ENCODE measurements at regions not wholly inside any gene's neighbourhood (a gene's known extent, or its start where the extent isn't known, plus 50 kb on each side); places are given as distances from the start of the nearest gene placed in this dataset.

DNA sequence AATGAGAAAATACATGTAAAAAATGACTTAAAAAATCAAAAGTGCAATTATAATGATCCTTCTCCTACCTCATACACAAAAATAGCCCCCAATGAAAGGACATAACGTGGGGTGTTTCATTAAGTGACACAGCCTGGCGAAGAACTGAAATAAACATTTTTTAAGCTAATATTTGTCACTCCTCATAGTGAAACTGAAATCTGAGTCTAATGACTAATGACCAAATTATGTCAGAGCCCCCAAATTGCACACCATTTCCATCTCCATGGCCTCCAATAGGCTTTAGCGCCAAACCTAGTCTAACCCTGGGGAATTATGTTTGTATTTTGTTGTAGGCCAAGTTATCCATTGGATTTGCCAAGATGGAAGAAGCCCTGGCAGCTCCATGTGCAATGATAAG lies 119.1 kb downstream of the WT1 start:
- FAIRE-seq (no peak), DNase-seq (ENCODE audit: low spot score) (no peak)

DNA sequence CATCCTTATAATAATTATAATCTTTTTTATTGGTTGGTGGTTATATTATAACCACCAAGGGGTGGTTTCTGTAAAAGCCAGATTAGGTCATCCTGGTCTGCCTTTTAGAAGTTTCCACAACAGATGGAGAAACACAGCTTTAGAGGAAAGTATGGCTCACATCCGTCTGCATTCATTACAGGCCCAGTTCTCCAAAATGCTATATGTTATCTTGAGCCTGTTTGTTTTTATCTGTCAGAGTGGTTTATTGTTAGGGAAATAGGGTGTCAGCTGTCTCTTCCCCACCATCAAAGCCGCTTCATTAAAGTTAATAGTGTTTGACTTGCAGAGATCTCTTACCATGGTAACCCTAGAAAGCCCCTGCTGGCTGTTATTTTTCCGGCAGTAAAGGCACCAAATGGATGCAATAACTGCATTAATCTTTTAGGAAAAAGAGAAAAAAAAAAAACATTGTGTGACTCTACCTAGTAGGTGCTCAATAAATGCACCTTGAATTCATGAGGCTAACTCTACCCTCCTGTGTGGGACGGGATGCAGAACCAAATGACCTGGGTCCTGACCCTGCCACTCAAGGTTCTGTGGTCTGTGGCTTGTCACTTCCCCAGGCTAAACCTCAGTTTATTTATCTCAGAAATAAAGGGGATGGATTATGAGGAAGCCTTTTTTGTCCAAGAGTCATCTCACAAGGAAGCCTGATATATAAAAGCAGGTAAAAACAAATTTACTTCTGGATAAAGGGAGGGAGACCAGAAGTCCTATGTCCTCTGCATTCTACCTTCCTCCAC lies 118.3 kb downstream of the WT1 start:
- FAIRE-seq: no peak
- no peak for DNase-seq (ENCODE audit: low spot score)

DNA sequence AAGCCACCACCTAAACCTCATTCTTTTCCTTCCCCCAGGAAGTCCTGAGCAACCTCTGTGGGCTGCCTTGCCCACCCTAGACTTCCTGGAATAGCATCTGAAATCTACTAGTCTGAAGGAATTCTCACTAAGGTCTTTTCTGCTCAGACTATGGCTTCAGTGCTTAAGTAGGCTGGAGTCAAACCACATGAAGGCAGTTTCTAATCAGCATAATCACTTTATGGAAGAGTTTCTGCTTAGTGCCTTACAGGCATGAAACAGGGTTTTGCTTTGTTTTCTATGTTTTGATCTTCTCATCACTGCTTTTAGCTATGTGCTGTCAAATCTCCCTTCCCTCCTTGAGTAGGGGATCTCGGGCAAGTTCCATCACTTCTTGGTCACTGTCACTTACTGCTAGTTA lies 117.7 kb downstream of the WT1 start:
- DNase-seq (ENCODE audit: low spot score) (no peak), FAIRE-seq (no peak)

DNA sequence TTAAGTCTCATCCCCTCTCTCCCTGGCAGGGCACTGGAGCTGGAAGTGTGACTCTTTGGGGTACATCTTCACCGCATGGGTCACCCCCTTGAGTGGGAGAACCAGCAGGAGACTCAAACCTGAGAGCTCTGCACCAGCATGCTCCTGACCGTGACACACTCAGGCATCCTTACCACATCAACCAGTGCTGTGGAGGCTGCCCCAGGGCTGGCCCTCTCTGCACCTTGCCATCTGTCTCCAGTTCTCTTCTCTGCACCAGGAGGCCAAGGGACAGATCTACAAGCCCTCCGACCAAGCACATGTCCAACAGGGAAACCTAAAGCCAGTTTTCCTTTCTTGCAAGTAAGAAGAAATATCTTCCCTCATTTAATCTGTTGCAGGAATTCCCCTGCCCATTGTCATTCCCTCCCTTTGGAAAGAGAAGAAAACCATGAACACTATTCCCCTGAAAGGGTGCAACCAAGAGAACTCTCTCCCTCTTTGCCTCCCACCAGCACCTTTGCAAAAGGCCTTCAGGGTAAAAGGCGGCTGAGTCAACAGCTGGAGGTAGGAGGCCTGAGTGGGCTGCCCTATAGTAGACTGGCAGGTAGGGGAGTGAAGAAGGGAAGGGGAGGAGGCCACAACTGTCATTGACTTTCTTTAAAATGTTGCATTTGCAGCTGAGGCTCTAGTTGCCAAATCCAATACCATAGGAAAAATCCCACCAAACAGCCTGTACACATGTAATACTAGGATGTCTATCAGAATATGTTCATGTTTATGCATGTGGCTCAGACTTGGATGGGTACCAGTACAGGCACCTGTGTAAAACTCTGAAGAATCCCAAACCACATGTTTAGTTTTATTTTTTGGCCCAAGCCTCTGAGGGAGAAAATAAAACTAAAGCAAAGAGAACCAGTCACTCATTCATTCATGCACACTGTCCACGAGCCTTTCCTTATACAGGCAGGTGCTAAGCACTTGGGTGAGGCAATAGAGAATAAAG lies 117.0 kb downstream of the WT1 start:
- no peak for DNase-seq (ENCODE audit: low spot score)

DNA sequence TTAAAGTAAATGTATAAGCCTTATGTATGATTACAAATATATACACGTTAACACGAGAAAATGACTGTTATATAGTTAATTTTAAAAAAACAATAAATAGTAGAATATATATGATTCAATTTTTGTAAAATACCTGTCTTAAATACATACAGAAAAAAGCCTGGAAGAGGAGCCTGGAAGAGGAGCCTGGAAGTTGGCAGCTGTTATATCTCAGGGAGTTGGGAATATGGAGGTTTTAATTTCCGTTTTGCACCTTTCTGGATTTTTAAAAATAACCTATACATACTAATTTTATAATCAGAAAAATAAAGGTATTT lies 111.6 kb downstream of the WT1 start:
- DNase-seq (ENCODE audit: low spot score): no peak
- FAIRE-seq: no peak

More for the DNA sequence above, 117.0 kb downstream of the WT1 start:
- no peak for FAIRE-seq

DNA sequence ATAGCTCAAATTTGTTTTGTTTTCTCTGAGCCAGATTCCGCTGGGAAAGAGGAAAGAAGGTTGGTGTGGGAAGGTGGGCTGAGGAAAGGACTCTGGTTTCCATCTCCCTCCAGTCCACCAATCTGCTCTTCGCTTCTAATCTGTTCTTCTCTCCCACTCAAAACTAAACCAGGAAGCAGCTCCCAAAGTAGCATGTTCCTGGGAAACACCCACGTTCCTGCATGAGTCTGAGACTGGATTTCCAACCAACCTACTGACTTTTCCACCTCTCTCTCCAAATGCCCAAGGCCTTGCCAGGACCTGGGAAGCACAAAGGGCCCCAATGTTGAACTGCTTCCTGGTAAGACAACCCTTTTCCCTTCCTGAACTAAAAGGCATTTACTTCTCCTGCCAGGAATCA lies 110.2 kb downstream of the WT1 start:
- DNase-seq (ENCODE audit: low spot score) (no peak), FAIRE-seq (no peak)

DNA sequence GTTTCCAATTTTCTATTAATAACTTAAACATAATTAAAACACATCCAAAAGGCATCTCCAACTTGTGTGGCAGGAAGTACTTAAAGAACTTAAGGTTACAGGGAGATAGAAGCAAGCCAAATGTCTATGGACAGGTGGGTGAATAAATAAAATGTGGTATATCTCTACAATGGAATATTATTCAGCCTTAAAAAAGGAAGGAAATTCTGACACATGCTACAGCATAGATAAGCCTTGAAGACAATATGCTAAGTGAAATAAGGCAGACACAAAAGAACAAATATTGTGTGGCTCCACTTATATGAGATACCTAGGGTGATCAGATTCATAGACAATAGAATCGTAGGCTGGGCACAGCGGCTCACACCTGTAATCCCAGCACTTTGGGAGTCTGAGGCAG lies 109.6 kb downstream of the WT1 start:
- no peak for DNase-seq (ENCODE audit: low spot score)
- FAIRE-seq: no peak

DNA sequence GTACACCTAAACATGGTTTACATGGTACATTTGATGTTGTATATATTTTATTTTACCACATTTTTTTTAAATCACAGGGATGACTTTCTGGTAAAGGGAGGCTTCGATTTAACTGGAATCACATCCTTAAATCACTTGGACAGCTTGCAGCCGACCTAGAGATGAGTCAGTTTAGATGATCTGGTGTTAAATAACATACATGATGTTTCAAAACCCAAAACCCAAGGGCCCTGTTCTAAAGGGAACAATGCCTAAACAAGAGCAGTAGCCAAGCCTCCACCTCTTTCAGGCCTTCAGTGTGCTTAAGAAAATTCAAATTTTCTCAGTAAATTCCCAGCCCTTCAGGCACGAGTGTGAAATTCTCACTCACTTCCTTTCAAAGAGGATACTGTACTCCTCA lies 108.8 kb downstream of the WT1 start:
- FAIRE-seq: no peak
- no peak for DNase-seq (ENCODE audit: low spot score)

DNA sequence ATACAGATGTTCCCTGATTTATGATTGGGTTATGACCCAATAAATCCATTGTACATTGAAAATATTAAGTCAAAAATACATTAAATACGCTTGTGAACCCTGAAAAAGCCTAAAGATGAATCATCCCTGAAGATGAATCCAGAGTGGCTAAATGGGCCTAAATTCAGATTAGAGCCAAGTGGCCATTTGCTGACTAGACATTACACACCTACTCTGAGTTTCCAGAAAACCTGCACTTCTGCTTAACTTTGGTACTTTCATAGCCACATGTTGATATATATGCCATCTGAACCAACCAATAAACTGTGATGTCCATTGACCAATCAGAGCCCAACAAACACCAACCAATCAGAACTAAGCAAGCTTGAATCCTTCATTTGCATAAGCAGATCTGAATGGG lies 106.9 kb downstream of the WT1 start:
- no peak for FAIRE-seq
- DNase-seq (ENCODE audit: low spot score): no peak

DNA sequence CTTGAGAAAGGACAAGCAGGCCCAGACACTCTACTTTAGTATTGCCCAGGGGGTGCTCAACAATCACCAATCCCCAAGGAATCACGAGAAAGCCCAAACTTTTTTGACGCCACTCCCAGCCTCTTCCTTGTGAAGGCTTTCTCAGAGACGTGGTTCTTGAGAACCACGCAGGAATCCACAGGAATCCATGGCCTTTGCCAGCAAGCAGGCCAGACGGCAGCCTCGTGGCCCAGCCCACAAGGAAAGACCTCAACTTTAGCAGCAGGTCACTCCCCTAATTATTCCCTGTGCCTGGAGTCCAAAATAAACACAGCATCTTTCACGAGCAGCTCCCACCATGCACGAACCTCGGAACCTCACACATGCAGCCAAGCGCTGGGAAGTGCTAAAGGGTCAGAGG lies 104.2 kb downstream of the WT1 start:
- FAIRE-seq (no peak), DNase-seq (ENCODE audit: low spot score) (no peak)

DNA sequence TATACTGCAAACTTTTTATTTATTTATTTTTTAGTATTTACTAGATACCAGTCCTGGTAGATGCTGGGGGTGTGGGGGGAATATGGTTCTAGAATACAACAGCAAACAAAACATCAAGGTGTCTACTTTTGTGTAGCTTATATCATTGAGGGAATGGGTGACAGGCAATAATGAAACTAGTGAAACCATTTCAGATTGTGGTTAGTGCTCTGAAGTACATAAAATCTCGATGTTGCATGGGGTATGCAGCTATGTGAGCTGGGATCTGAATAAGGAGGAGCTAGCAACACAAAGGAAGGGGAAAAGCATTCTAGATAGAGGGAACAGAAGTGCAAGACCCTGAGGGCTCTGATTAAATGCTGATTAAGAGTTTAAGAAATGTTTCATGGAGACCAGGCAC lies 103.5 kb downstream of the WT1 start:
- DNase-seq (ENCODE audit: low spot score) (no peak), FAIRE-seq (no peak)

DNA sequence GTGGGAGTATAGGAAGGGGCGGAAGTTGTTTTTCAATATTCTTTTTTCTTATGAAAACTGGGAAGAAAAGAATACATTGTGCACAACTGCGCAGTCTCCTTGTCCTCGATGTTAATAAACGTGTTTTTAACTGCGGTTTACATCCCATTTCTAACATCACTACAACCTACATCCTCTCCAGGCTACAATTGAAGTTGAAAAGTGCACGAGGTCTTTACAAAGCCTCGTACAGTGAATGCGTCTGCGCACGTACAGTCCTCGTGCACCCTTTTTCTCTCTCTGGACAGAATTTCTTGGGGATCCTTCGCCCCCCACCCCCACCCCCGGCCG lies 102.4 kb downstream of the WT1 start:
- DNase-seq (ENCODE audit: low spot score) (no peak), FAIRE-seq (no peak)

DNA sequence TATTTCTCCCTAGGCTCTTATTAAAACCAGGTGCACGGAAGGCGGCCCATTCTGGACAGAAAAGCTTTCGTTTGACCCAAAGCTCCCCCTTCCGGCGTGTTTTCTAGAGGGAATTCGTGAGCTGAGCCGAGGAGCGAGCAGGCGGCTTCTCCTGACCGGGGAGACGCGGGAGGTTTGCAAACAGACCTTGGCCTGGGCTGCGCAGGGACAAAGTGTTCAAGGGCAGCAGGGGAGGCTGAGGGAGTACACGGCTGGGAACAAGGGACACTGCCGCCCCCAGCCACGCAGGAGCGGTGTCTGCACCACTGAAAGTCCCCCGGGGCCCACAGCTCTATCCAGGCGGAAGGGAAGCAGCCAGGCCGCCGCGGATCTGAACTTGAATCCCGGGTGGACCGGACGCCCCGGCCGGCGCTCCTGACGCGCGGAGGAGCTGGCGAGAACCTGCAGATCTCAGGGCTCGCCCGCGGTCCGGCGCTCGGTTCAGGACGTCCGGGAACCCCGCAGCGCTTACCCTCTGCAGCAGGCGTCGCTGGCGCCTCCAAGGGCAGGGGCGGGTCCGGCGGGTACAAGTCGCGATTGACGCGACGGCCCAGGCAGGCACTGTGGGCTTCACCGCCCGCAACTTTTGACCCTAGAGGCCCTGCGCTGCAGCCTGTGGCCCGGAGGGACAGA lies 101.9 kb downstream of the WT1 start:
- FAIRE-seq: no peak
- no peak for DNase-seq (ENCODE audit: low spot score)

DNA sequence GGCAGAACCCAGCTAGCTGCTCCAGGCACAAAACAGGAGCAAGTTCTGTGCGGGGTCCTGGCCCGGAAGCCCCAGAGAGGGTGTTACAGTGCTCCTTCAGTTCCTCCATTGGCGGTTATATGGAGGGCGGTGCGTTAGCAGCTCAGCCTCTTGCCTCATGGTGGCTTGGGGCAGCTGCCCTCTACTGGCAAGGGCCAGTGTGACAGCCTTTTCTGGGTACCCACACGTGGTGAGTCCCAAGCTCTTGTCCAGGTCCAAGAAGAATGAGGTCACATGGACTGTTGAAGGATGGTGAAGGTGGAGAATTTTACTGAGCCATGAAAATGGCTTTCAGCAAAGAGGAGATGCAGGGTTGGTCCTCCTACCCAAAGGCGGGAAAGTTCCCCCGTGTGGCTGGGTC lies 100.5 kb downstream of the WT1 start:
- no peak for DNase-seq (ENCODE audit: low spot score)
- no peak for FAIRE-seq

Data from RCC 7860 (cell line).